ENCODE measurements at regions not wholly inside any gene's neighbourhood (a gene's known extent, or its start where the extent isn't known, plus 50 kb on each side); places are given as distances from the start of the nearest gene placed in this dataset.

DNA sequence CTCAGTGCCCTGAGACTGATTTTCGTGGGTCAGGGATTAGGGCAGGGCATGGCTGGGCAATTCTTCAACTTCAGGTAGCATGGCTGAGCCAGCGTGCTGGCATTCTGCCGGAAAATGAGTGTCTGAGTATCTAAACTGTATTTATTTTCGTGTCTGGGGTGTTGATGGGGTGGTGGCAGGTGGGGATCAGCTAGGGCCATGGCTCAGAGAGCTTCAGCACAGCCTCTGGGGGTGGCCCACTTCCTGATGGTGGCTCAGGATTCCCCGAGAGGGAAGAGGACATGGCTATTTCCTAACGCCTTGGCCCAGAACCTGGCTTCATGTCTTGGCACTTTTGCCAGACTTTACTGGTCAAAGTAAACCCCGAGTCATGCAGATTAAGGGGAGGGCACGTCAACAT is 260.5 kb downstream of the GADD45G start:
- no peaks in the 10 kb centered on the region for H3K79me2 ChIP-seq (ENCODE audit: insufficient read depth)
- H3K4me1 ChIP-seq (ENCODE audit: control insufficient read depth in 1 of 2, insufficient read depth in 2 of 2, low read depth in 1 of 2, low read length in 1 of 2) = peaks cover 0 to 3% of the 10 kb centered on the region in 2 experiments; a peak in 1 of 4 replicates
- TF ChIP-seq MEF2A (IDR thresholded peaks at IDR 0.05; ENCODE audit: borderline replicate concordance, low read depth) (no peak), TEAD4 (IDR thresholded peaks at IDR 0.05; ENCODE audit: borderline replicate concordance, insufficient read depth) (no peak), NFIC (IDR thresholded peaks at IDR 0.05; ENCODE audit: borderline replicate concordance) (no peak), ELF1 (IDR thresholded peaks at IDR 0.05) (no peak), JUND (IDR thresholded peaks at IDR 0.05) (no peak), POLR2AphosphoS5 (IDR thresholded peaks at IDR 0.05; ENCODE audit: low read depth, low read length) (no peak), SMC3 (IDR thresholded peaks at IDR 0.05; ENCODE audit: low read depth, low read length) (no peak), FOSL2 (IDR thresholded peaks at IDR 0.05; ENCODE audit: borderline replicate concordance, low read depth) (no peak), YY1 (IDR thresholded peaks at IDR 0.05; ENCODE audit: low read depth) (no peak)
- TF ChIP-seq, protein P1, sequence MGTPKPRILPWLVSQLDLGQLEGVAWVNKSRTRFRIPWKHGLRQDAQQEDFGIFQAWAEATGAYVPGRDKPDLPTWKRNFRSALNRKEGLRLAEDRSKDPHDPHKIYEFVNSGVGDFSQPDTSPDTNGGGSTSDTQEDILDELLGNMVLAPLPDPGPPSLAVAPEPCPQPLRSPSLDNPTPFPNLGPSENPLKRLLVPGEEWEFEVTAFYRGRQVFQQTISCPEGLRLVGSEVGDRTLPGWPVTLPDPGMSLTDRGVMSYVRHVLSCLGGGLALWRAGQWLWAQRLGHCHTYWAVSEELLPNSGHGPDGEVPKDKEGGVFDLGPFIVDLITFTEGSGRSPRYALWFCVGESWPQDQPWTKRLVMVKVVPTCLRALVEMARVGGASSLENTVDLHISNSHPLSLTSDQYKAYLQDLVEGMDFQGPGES (IDR thresholded peaks at IDR 0.05; ENCODE audit: low read depth, low read length) = no peak
- TF ChIP-seq, protein P2, sequence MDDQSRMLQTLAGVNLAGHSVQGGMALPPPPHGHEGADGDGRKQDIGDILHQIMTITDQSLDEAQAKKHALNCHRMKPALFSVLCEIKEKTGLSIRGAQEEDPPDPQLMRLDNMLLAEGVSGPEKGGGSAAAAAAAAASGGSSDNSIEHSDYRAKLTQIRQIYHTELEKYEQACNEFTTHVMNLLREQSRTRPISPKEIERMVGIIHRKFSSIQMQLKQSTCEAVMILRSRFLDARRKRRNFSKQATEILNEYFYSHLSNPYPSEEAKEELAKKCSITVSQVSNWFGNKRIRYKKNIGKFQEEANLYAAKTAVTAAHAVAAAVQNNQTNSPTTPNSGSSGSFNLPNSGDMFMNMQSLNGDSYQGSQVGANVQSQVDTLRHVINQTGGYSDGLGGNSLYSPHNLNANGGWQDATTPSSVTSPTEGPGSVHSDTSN (IDR thresholded peaks at IDR 0.05) = no peak
- TF ChIP-seq, protein P3, sequence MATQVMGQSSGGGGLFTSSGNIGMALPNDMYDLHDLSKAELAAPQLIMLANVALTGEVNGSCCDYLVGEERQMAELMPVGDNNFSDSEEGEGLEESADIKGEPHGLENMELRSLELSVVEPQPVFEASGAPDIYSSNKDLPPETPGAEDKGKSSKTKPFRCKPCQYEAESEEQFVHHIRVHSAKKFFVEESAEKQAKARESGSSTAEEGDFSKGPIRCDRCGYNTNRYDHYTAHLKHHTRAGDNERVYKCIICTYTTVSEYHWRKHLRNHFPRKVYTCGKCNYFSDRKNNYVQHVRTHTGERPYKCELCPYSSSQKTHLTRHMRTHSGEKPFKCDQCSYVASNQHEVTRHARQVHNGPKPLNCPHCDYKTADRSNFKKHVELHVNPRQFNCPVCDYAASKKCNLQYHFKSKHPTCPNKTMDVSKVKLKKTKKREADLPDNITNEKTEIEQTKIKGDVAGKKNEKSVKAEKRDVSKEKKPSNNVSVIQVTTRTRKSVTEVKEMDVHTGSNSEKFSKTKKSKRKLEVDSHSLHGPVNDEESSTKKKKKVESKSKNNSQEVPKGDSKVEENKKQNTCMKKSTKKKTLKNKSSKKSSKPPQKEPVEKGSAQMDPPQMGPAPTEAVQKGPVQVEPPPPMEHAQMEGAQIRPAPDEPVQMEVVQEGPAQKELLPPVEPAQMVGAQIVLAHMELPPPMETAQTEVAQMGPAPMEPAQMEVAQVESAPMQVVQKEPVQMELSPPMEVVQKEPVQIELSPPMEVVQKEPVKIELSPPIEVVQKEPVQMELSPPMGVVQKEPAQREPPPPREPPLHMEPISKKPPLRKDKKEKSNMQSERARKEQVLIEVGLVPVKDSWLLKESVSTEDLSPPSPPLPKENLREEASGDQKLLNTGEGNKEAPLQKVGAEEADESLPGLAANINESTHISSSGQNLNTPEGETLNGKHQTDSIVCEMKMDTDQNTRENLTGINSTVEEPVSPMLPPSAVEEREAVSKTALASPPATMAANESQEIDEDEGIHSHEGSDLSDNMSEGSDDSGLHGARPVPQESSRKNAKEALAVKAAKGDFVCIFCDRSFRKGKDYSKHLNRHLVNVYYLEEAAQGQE (IDR thresholded peaks at IDR 0.05; ENCODE audit: low read depth, low read length) = no peak
- TF ChIP-seq, protein P4, sequence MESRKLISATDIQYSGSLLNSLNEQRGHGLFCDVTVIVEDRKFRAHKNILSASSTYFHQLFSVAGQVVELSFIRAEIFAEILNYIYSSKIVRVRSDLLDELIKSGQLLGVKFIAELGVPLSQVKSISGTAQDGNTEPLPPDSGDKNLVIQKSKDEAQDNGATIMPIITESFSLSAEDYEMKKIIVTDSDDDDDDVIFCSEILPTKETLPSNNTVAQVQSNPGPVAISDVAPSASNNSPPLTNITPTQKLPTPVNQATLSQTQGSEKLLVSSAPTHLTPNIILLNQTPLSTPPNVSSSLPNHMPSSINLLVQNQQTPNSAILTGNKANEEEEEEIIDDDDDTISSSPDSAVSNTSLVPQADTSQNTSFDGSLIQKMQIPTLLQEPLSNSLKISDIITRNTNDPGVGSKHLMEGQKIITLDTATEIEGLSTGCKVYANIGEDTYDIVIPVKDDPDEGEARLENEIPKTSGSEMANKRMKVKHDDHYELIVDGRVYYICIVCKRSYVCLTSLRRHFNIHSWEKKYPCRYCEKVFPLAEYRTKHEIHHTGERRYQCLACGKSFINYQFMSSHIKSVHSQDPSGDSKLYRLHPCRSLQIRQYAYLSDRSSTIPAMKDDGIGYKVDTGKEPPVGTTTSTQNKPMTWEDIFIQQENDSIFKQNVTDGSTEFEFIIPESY (IDR thresholded peaks at IDR 0.05; ENCODE audit: borderline replicate concordance, low read depth) = no peak
- H3K4me3 ChIP-seq (ENCODE audit: low read depth in 2 of 2, low read length in 1 of 2) = no peak overlapping the region
- no peaks in the 10 kb centered on the region for H3K9me3 ChIP-seq
- no peak overlapping the region for H2AFZ ChIP-seq (ENCODE audit: low read depth)
- no peaks in the 10 kb centered on the region for H3K9me2 ChIP-seq
- no peaks in the 10 kb centered on the region for H3F3A ChIP-seq (replicated peaks; ENCODE audit: insufficient read depth)
- H3K36me3 ChIP-seq (replicated peaks in 1 of 2; ENCODE audit: control insufficient read depth in 1 of 2, insufficient read depth in 2 of 2, low read length in 1 of 2) = no peaks in the 10 kb centered on the region
- no peaks in the 10 kb centered on the region for H3K27me3 ChIP-seq (ENCODE audit: insufficient read depth)
- 28% methylated on average over 7 of the region's 8 CpGs for WGBS (ENCODE audit: low lambda C conversion rate)
- H3K4me2 ChIP-seq = no peak overlapping the region
- H3K9ac ChIP-seq = no peak overlapping the region
- H3K27ac ChIP-seq (ENCODE audit: low read depth in 2 of 2, low read length in 1 of 2) = no peak overlapping the region
- ChIA-PET CTCF (interaction anchor here (0.9 to 2.1 kb wide), 2 partner anchors 68 to 75 kb away, joined by 3 to 4 read pairs; no protein-coding TSS in a partner anchor), POLR2A (no interaction called here)
- DNase-seq = no peak
- no peaks in the 10 kb centered on the region for H4K20me1 ChIP-seq (ENCODE audit: insufficient read depth)

Measured in SK-N-SH (cell line).